ENCODE measurements at regions not wholly inside any gene's neighbourhood (a gene's known extent, or its start where the extent isn't known, plus 50 kb on each side); places are given as distances from the start of the nearest gene placed in this dataset.
"Not testable (repeated sequence)": the region's sequence is repeated elsewhere in the genome, so short reads cannot be mapped to it uniquely, and the experiment has no call there.

GRCh38 chr11:45374130-45374529 is 88.0 kb upstream of the SYT13 start:
- no peak for TF ChIP-seq POLR2A (IDR thresholded peaks at IDR 0.05)
- no peak overlapping the region for H3K27ac ChIP-seq
- no peaks in the 10 kb centered on the region for H3K4me1 ChIP-seq
- intact Hi-C loops (cut with DNase I; ENCODE audit: low total_unique reads) = no loop called here
- no peak for DNase-seq
- in situ Hi-C loops (cut with MboI; ENCODE audit: low sequenced_read_pairs in 4 of 4) = loop anchor here (10.0 to 25.0 kb wide), 2 partner anchors 288 to 401 kb away; partner anchors contain the start of gene CHST1 (in 3 of the 4)
- H3K36me3 ChIP-seq = no peaks in the 10 kb centered on the region
- no peaks in the 10 kb centered on the region for H3K27me3 ChIP-seq
- H3K4me3 ChIP-seq = no peak overlapping the region
- ATAC-seq = no peak
- H3K9me3 ChIP-seq = no peaks in the 10 kb centered on the region

DNA sequence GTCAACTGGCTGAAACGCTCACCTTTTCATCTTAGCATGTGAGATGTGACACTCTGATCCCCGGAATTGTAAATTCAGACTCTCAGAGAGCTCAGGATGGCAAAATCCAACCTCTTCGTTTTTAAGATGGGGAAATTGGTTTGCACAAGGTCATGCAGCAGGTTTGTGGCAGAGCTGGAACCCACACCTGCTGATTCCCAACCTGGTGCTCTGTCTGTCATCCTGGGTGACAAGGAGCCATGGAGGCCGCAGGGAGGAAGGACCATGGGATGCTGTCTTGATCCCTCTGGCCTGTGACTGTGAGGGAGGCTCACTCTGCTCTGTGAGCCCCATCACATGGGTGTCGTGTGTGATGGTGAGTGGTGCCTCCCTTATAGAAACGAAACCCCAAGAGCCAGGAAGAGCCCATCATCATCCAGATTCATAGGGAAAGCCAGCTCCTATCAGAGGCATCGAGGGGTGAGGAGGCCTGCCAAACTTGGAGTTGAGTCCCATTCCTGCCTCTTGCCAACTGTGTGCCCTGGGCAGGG is 87.4 kb upstream of the SYT13 start:
- Histone ChIP-seq H3K27ac (no peak overlapping the region), H3K4me3 (no peak overlapping the region), H3K4me1 (no peaks in the 10 kb centered on the region), H3K9me3 (no peaks in the 10 kb centered on the region), H3K27me3 (no peaks in the 10 kb centered on the region), H3K36me3 (no peaks in the 10 kb centered on the region)
- TF ChIP-seq CTCF (IDR thresholded peaks at IDR 0.05 in 4 of 5, conservative IDR thresholded peaks at IDR 0.05 in 1 of 5) = no peak
- no peak for TF ChIP-seq POLR2A (IDR thresholded peaks at IDR 0.05)
- intact Hi-C loops (cut with DNase I; ENCODE audit: low total_unique reads) = no loop called here
- ATAC-seq (no peak), DNase-seq (no peak)
- in situ Hi-C loops (cut with MboI; ENCODE audit: low sequenced_read_pairs in 4 of 4) = loop anchor here (10.0 to 25.0 kb wide), 2 partner anchors 289 to 401 kb away; partner anchors contain the start of gene CHST1 (in 3 of the 4)

DNA sequence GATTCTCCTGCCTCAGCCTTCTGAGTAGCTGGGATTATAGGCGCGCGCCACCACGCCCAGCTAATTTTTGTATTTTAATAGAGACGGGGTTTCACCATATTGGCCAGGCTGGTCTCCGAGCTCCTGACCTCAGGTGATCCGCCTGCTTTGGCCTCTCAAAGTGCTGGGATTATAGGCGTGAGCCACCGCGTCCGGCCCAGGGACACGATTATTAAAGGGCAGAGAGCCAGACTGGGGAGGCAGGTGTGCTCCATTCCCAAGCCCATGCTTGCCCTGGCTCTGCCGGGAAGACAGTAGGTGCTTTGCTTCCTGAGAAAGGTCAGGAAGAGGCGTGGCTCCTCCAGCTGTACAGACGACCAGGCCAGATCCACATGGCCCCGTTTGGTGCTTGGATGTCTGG is 86.3 kb upstream of the SYT13 start:
- H3K27me3 ChIP-seq; H3K4me3 ChIP-seq; H3K4me1 ChIP-seq; intact Hi-C loops (cut with DNase I; ENCODE audit: low total_unique reads); H3K9me3 ChIP-seq; H3K27ac ChIP-seq; ATAC-seq; DNase-seq; H3K36me3 ChIP-seq: not testable (repeated sequence)
- in situ Hi-C loops (cut with MboI; ENCODE audit: low sequenced_read_pairs in 4 of 4) = loop anchor here (10.0 to 25.0 kb wide), 2 partner anchors 290 to 402 kb away; partner anchors contain the start of gene CHST1 (in 3 of the 4)

DNA sequence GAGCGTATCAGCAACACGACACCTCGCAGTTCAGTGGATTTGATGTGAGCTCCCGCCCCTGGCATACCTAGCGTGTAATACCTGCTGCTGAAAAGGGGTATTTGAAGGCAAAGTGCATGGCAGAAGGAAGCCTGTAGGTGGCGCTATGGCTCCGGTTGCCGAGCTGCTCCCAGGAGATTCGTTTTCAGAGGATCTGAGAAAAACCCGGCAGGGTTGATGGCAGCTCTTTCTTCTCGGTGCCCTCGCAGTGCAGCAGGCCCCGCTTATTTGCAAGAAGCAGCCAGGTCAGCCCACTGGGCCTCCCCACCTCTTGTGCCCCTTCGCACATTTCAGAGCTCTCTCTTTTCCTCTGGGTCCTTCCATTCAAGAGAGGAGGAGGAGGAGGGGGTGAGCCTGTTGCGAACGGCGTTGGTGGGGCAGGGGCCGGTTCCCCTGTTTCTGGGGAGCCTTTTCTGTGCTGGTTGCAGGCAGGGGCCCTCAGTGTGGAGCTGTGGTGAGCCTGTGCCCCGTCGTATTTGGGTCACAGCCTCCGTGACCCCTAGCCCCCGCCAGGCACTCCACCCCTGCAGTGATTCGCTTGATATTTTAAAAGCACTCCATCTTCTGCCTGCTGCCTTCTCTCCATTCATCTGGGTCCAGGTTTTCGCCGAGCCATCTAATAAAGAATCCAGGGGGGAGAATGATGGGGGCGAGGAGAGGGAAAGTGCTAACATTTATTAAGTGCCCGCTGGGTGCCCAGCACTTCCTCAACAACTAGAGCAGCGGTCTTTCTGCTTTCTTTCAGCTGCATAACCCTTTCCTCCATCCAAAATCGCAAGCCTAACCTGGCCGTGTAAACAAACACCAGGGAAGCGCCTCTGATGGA is 85.3 kb upstream of the SYT13 start:
- Histone ChIP-seq H3K27ac (no peak overlapping the region), H3K27me3 (no peaks in the 10 kb centered on the region), H3K36me3 (no peaks in the 10 kb centered on the region), H3K4me1 (no peaks in the 10 kb centered on the region), H3K9me3 (no peaks in the 10 kb centered on the region), H3K4me3 (no peak overlapping the region)
- peak; percentile 68 to 75 for ATAC-seq
- intact Hi-C loops (cut with DNase I; ENCODE audit: low total_unique reads) (loop anchor here (1.0 kb wide), 1 partner anchor 284 kb away; no protein-coding TSS in a partner anchor), in situ Hi-C loops (cut with MboI; ENCODE audit: low sequenced_read_pairs in 4 of 4) (loop anchor here (10.0 to 25.0 kb wide), 2 partner anchors 291 to 403 kb away; partner anchors contain the start of gene CHST1 (in 3 of the 4))
- no peak for TF ChIP-seq POLR2A (IDR thresholded peaks at IDR 0.05)
- TF ChIP-seq CTCF (IDR thresholded peaks at IDR 0.05 in 4 of 5, conservative IDR thresholded peaks at IDR 0.05 in 1 of 5) = peak; percentile 64 to 88 (median 76)
- peak in 1 of 2 donors; percentile 45 for DNase-seq

- no peaks in the 10 kb centered on the region for H3K9me3 ChIP-seq
- no peak overlapping the region for H3K27ac ChIP-seq
- H3K4me1 ChIP-seq = no peaks in the 10 kb centered on the region
- no peak overlapping the region for H3K4me3 ChIP-seq
- no peak for DNase-seq
- no peak for ATAC-seq
- no peak for TF ChIP-seq CTCF (IDR thresholded peaks at IDR 0.05 in 4 of 5, conservative IDR thresholded peaks at IDR 0.05 in 1 of 5)
- no peak for TF ChIP-seq POLR2A (IDR thresholded peaks at IDR 0.05)
- intact Hi-C loops (cut with DNase I; ENCODE audit: low total_unique reads) (no loop called here), in situ Hi-C loops (cut with MboI; ENCODE audit: low sequenced_read_pairs in 4 of 4) (loop anchor here in 3 of 4 donors (10.0 to 25.0 kb wide), 3 partner anchors 293 to 405 kb away; partner anchors contain the start of gene CHST1 (in 3 of the 3))
- no peaks in the 10 kb centered on the region for H3K36me3 ChIP-seq
- no peaks in the 10 kb centered on the region for H3K27me3 ChIP-seq
Observed at GRCh38 chr11:45369313-45369712, 83.2 kb upstream of the SYT13 start.
